ENCODE measurements at regions not wholly inside any gene's neighbourhood (a gene's known extent, or its start where the extent isn't known, plus 50 kb on each side); places are given as distances from the start of the nearest gene placed in this dataset.
A peak's percentile ranks its signal among the peaks of the same experiment; 100 is the strongest.

- Histone ChIP-seq H3K27ac (peak overlapping the region in 2 of 11 experiments; percentile 1 to 16; a peak in 2 of 22 replicates), H3K4me1 (peaks cover 29 to 65% (median 57%) of the 10 kb centered on the region in 10 experiments), H4K20me1 (no peaks in the 10 kb centered on the region), H3K36me3 (no peaks in the 10 kb centered on the region), H3K4me3 (no peak overlapping the region), H3K4me2 (peak overlapping the region; percentile 3 to 66 (median 51); a peak in 19 of 22 replicates), H3K9me3 (replicated peaks in 1 of 11) (peaks cover 0 to 7% (median 0%) of the 10 kb centered on the region in 11 experiments; a peak in 4 of 22 replicates), H3K9ac (0 out of 22 replicates have a peak overlapping the region, but pooled peaks of 1 of the 11 experiments have one; percentile 22), H3K27me3 (peaks cover 0 to 19% (median 0%) of the 10 kb centered on the region in 11 experiments; a peak in 6 of 22 replicates)
- no peak for TF ChIP-seq Cebpa-rat (IDR thresholded peaks at IDR 0.05)
These were observed 68.9 kb upstream of the HAAO start for GRCh38 chr2:42861321-42861720.

GRCh38 chr2:42860319-42861094, 68.1 kb upstream of the HAAO start:
- peak overlapping the region in 10 of 11 experiments; percentile 12 to 66 (median 52); a peak in 17 of 22 replicates for H3K4me2 ChIP-seq
- TF ChIP-seq Cebpa-rat (IDR thresholded peaks at IDR 0.05), result no peak
- no peak overlapping the region for H3K27ac ChIP-seq
- peaks cover 22 to 69% (median 59%) of the 10 kb centered on the region in 10 experiments for H3K4me1 ChIP-seq
- no peak overlapping the region for H3K4me3 ChIP-seq
- H3K9me3 ChIP-seq (replicated peaks in 1 of 11), result peaks cover 0 to 7% (median 0%) of the 10 kb centered on the region in 11 experiments; a peak in 4 of 22 replicates
- no peaks in the 10 kb centered on the region for H4K20me1 ChIP-seq
- H3K27me3 ChIP-seq, result peaks cover 0 to 27% (median 0%) of the 10 kb centered on the region in 11 experiments; a peak in 6 of 22 replicates
- no peaks in the 10 kb centered on the region for H3K36me3 ChIP-seq
- H3K9ac ChIP-seq, result no peak overlapping the region

DNA sequence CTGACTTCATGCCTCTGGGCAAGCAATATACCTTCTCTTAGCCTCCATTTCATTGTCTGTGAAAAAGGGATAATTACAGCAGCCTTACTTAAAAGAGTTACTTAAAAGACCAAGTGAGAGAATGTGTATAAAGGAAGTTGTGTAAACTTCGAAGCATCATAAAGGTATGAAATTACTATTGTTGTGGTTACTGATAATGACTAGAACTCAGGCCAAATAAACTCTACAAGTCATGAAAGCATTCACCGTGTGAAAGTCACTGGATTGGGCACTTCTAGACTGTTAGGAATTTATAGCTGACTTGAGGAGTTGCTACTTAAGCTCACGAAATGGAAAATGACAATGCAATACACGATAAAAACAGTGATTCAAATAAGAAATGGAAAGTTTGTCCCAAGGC, 67.4 kb upstream of the HAAO start:
- no peaks in the 10 kb centered on the region for H3K36me3 ChIP-seq
- H3K4me3 ChIP-seq, result no peak overlapping the region
- peak overlapping the region in 1 of 11 experiments; percentile 60; a peak in 1 of 22 replicates for H3K4me2 ChIP-seq
- no peaks in the 10 kb centered on the region for H4K20me1 ChIP-seq
- H3K27ac ChIP-seq, result no peak overlapping the region
- H3K4me1 ChIP-seq, result peaks cover 22 to 75% (median 62%) of the 10 kb centered on the region in 10 experiments
- no peak overlapping the region for H3K9ac ChIP-seq
- TF ChIP-seq Cebpa-rat (IDR thresholded peaks at IDR 0.05), result no peak
- peaks cover 0 to 30% (median 0%) of the 10 kb centered on the region in 11 experiments; a peak in 6 of 22 replicates for H3K27me3 ChIP-seq
- peaks cover 0 to 7% (median 0%) of the 10 kb centered on the region in 11 experiments; a peak in 4 of 22 replicates for H3K9me3 ChIP-seq (replicated peaks in 1 of 11)

DNA sequence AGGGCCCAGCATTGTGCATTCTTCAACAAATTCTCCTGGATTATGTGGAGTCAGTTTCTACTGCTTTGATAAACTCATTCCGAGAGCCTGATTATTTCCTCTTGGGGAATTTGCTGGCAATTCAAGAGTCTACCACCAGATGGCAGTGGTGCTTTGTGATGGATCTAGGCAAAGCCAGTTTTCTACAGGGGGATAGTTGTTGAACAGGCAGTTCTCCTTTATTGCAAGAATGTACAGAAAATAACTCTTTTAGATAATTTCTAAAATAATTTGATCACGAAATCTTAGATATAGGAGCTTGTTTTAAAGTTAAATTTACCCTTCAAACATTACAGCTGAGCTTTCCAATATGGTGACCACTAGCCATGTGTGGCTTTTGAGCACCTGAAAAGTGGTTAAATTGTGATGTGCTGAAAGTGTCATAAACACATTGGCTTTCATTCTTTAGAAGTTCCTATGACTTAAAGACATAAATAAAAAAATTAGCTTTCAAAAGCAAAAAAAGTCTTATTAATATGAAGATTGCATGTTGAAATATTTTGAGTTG, 66.7 kb upstream of the HAAO start:
- TF ChIP-seq Cebpa-rat (IDR thresholded peaks at IDR 0.05), result no peak
- peaks cover 0 to 30% (median 0%) of the 10 kb centered on the region in 11 experiments; a peak in 6 of 22 replicates for H3K27me3 ChIP-seq
- H3K9me3 ChIP-seq (replicated peaks in 1 of 11), result peaks cover 0 to 7% (median 0%) of the 10 kb centered on the region in 11 experiments; a peak in 4 of 22 replicates
- no peaks in the 10 kb centered on the region for H3K36me3 ChIP-seq
- H4K20me1 ChIP-seq, result no peaks in the 10 kb centered on the region
- H3K4me1 ChIP-seq, result peaks cover 22 to 82% (median 68%) of the 10 kb centered on the region in 10 experiments
- peak overlapping the region in 8 of 11 experiments; percentile 35 to 92 (median 84); a peak in 13 of 22 replicates for H3K4me2 ChIP-seq
- no peak overlapping the region for H3K9ac ChIP-seq
- H3K27ac ChIP-seq, result no peak overlapping the region
- H3K4me3 ChIP-seq, result no peak overlapping the region

DNA sequence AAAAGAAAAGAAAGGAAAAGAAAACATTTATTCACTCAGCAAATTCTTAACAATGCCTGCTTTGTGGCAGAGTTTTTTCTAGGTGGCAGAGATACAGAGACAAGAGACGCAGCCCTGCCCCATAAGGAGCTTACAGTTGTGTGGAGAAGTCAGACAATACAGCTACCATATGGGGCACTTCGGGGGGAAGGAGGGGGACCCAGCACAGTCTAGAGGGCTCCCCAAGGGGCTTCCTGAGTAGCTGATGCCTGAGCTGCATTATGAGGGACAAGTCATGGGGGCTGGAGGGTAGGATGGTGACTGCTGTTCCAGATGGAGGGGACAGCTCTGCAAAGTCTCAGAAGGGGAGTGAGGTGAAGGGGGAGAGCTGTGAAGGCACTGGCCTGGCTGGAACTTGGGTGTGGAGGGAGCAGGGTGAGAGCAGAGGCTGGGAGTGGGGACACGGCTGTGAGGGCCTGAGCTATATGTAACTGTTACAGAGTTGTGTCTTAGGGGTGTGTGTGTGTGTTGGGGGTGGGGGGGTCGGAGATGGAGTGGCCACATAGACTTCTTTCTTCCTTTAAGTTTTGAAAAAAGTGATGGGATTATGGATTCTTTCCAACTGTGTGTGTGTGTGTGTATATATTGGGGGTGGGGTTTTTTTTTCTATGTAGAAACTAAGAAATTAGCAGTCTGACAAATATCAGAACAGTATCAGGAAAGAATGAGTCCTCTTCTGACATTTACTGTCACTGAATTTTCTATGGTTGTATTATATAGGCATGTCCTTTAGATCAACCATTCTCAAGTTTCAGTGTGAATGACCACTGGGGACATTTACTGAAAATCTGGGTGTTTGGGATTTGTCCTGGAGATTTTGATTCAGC, 66.0 kb upstream of the HAAO start:
- peaks cover 0 to 7% (median 0%) of the 10 kb centered on the region in 11 experiments; a peak in 4 of 22 replicates for H3K9me3 ChIP-seq (replicated peaks in 1 of 11)
- TF ChIP-seq Cebpa-rat (IDR thresholded peaks at IDR 0.05), result no peak
- H4K20me1 ChIP-seq, result no peaks in the 10 kb centered on the region
- H3K27me3 ChIP-seq, result peaks cover 0 to 30% (median 0%) of the 10 kb centered on the region in 11 experiments; a peak in 6 of 22 replicates
- H3K27ac ChIP-seq, result peak overlapping the region in 1 of 11 experiments; percentile 44; a peak in 2 of 22 replicates
- peak overlapping the region in 9 of 11 experiments; percentile 35 to 92 (median 85); a peak in 18 of 22 replicates for H3K4me2 ChIP-seq
- peaks cover 22 to 89% (median 70%) of the 10 kb centered on the region in 10 experiments for H3K4me1 ChIP-seq
- H3K9ac ChIP-seq, result peak overlapping the region in 3 of 11 experiments; percentile 38 to 51 (median 42); a peak in 8 of 22 replicates
- H3K36me3 ChIP-seq, result no peaks in the 10 kb centered on the region
- H3K4me3 ChIP-seq, result no peak overlapping the region

- Histone ChIP-seq H3K4me3 (no peak overlapping the region; a peak in 1 of 20 replicates), H3K27me3 (peaks cover 0 to 30% (median 0%) of the 10 kb centered on the region in 11 experiments; a peak in 6 of 22 replicates), H3K36me3 (no peaks in the 10 kb centered on the region), H3K9me3 (replicated peaks in 1 of 11) (peaks cover 0 to 7% (median 0%) of the 10 kb centered on the region in 11 experiments; a peak in 4 of 22 replicates), H3K27ac (peak overlapping the region in 2 of 11 experiments; percentile 21 to 44; a peak in 6 of 22 replicates), H3K4me1 (peaks cover 22 to 80% (median 62%) of the 10 kb centered on the region in 10 experiments), H3K9ac (peak overlapping the region in 5 of 11 experiments; percentile 8 to 46 (median 14); a peak in 5 of 22 replicates), H3K4me2 (peak overlapping the region; percentile 18 to 92 (median 84)), H4K20me1 (no peaks in the 10 kb centered on the region)
- no peak for TF ChIP-seq Cebpa-rat (IDR thresholded peaks at IDR 0.05)
These were observed 64.7 kb upstream of the HAAO start for GRCh38 chr2:42856891-42857632.

DNA sequence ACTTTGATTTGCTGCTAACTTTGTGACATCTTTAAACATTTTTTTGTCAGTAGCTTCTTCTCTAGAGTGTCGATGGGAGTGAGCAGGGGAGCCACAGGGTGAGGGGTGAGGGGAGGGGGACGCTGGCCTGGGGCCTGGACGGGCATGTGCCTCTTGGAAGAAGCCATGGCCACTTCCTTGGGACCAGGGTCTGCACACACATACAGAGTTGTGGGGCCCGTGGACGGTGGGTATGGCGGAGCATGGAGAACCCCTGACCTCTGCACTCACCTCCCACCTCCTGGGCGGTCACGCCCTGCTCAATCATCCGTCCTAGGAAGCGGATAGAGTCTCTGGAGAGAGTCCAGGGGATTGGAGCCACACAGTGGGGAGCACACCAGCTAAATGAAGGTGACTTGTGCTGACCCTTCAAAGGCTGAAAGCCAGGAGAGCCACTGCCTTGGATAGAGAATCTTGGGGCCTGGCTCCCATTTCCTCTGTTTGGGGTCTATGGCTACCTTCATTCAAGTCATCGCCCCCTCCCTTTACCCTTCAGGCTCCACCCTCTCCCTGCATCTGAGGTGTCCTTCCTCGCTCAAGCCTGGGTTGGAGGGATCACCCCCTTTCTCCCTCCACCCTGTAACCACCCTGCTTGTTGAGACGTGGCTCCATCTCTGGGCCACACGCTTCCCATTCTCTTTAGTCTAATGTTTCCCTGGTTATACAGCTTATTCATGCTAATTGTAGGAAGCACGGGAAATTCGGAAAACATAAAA, 63.9 kb upstream of the HAAO start:
- 0 out of 22 replicates have a peak overlapping the region, but pooled peaks of 2 of the 11 experiments have one; percentile 5 to 44 for H3K27ac ChIP-seq
- H3K4me2 ChIP-seq, result peak overlapping the region; percentile 18 to 92 (median 84); a peak in 19 of 22 replicates
- H3K4me1 ChIP-seq, result peaks cover 20 to 73% (median 54%) of the 10 kb centered on the region in 10 experiments

More for the DNA sequence above, 63.9 kb upstream of the HAAO start:
- H3K36me3 ChIP-seq, result no peaks in the 10 kb centered on the region
- no peak overlapping the region for H3K4me3 ChIP-seq
- H3K9me3 ChIP-seq (replicated peaks in 1 of 11), result peaks cover 0 to 7% (median 0%) of the 10 kb centered on the region in 11 experiments; a peak in 4 of 22 replicates
- H4K20me1 ChIP-seq, result no peaks in the 10 kb centered on the region
- H3K27me3 ChIP-seq, result peaks cover 0 to 30% (median 0%) of the 10 kb centered on the region in 11 experiments; a peak in 6 of 22 replicates
- TF ChIP-seq Cebpa-rat (IDR thresholded peaks at IDR 0.05), result no peak
- 0 out of 22 replicates have a peak overlapping the region, but pooled peaks of 1 of the 11 experiments have one; percentile 12 for H3K9ac ChIP-seq

All from BLaER1 treated with 17β-estradiol and CSF1 and Interleukin-3, amounts not matched to agents 10 nM and 100 nM (cell line).